Muscle of arm (tissue), 1 donor: ENCODE measurements at regions not wholly inside any gene's neighbourhood (a gene's known extent, or its start where the extent isn't known, plus 50 kb on each side); places are given as distances from the start of the nearest gene placed in this dataset.
"Not testable (repeated sequence)": the region's sequence is repeated elsewhere in the genome, so short reads cannot be mapped to it uniquely, and the experiment has no call there.

ENCODE experiments used
- DNase-seq: peaks from one replicate; pipeline ENCODE4 v3.0.0-alpha.2; 2013

- no peak for DNase-seq
Observed at GRCh38 chr9:119761812-119762211, 392.6 kb upstream of the BRINP1 start.

GRCh38 chr9:119758990-119759389 is 389.8 kb upstream of the BRINP1 start:
- DNase-seq: no peak

- no peak for DNase-seq
Observed at GRCh38 chr9:119758241-119758640, 389.0 kb upstream of the BRINP1 start.

GRCh38 chr9:119739476-119739875 is 370.2 kb upstream of the BRINP1 start:
- DNase-seq: no peak

GRCh38 chr9:119736491-119737454 is 367.5 kb upstream of the BRINP1 start:
- no peak for DNase-seq

- no peak for DNase-seq
Observed at GRCh38 chr9:119727988-119728387, 358.8 kb upstream of the BRINP1 start.

GRCh38 chr9:119726035-119726434 is 356.8 kb upstream of the BRINP1 start:
- DNase-seq: no peak

GRCh38 chr9:119722384-119722783 is 353.1 kb upstream of the BRINP1 start:
- DNase-seq: no peak

GRCh38 chr9:119712325-119712724 is 343.1 kb upstream of the BRINP1 start:
- DNase-seq: no peak

- DNase-seq: no peak
Observed at GRCh38 chr9:119709431-119709830, 340.2 kb upstream of the BRINP1 start.

- no peak for DNase-seq
Observed at GRCh38 chr9:119707228-119707845, 338.1 kb upstream of the BRINP1 start.

- no peak for DNase-seq
Observed at GRCh38 chr9:119701651-119702050, 332.4 kb upstream of the BRINP1 start.

- DNase-seq: no peak
Observed at GRCh38 chr9:119698535-119698934, 329.3 kb upstream of the BRINP1 start.

GRCh38 chr9:119697996-119698395 is 328.8 kb upstream of the BRINP1 start:
- no peak for DNase-seq

GRCh38 chr9:119689879-119690278 is 320.6 kb upstream of the BRINP1 start:
- DNase-seq: peak; percentile 0

GRCh38 chr9:119688547-119688946 is 319.3 kb upstream of the BRINP1 start:
- no peak for DNase-seq

GRCh38 chr9:119677811-119678505 is 308.7 kb upstream of the BRINP1 start:
- no peak for DNase-seq

- no peak for DNase-seq
Observed at GRCh38 chr9:119675951-119676350, 306.7 kb upstream of the BRINP1 start.

GRCh38 chr9:119672763-119673162 is 303.5 kb upstream of the BRINP1 start:
- DNase-seq: not testable (repeated sequence)

GRCh38 chr9:119667916-119668315 is 298.7 kb upstream of the BRINP1 start:
- no peak for DNase-seq

GRCh38 chr9:119667163-119667562 is 297.9 kb upstream of the BRINP1 start:
- DNase-seq: no peak

- DNase-seq: no peak
Observed at GRCh38 chr9:119662329-119662728, 293.1 kb upstream of the BRINP1 start.

GRCh38 chr9:119652931-119653330 is 283.7 kb upstream of the BRINP1 start:
- no peak for DNase-seq
